HG03432 (cell line): ENCODE measurements at regions not wholly inside any gene's neighbourhood (a gene's known extent, or its start where the extent isn't known, plus 50 kb on each side); places are given as distances from the start of the nearest gene placed in this dataset.

ENCODE experiments used
- ATAC-seq: cut with Tn5 transposase; IDR thresholded peaks from one replicate; pipeline ENCODE4 v1.9.1; 2021; ENCODE audit warnings: mild to moderate bottlenecking, moderate library complexity; ENCODE audit not compliant: unreplicated experiment

DNA sequence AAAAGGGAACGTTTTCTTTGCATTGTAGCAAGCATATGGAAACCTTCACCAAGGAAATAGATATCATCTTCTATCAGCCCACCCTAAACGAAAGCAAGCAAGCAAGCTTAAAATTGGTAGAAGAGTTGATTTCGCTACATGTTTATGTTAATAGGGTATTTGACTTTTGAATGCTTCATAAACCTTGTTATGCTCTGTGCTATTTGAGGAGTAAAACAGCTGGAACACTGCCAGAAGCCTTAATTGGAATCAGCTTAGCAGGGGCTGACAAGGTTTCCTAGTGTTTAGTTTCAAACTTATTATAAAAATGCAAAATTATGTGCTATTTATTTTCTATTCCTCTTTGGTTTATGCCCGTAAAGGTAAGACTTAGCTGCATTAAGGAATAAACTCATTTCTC, 70.6 kb upstream of the LINC00305 start:
- no peak for ATAC-seq

DNA sequence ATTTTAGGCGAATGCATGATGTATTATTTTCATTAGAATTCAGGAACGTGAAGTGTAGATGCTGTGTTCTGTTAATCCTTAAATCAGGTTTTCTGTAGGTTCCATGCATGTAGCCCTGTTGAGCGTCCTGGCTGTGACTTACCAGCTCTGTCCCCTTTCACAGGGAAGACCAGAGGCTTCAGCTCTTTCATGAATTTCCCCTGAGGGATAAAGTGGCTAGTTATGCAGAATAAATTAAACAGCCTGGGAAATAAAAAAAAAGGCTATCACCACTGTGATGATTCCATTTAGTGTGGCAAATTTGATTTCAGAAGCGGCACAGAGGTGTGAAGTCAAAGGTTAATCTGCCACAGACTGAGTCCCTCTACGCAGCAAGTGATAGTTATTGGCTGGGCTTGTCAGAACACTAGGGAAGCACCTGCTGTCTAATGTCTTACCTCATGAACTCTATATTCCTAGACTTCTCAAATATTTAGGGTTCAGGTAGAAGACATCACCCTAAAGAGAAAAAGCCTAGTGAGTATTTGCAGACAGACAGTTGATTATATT, 61.6 kb upstream of the LINC00305 start:
- no peak for ATAC-seq

DNA sequence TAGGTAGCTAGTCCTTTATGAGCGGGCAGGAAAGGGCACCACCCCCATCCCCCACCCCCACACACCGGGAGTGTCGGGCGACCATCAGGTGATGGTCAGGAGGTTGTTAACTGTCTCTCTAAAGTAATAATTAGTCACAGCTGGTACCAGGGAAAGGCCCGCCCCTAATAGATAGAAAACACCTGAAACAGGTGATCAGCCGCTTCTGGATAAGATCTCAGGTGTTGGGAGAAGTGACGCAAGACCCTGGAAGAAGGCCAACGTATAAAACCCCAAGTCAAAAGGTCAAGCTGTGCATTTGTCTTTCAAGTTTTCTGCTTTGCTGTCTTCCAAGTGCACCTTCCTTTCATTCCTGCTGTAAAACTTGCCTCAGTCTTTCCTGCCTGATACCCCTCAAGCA, 59.6 kb upstream of the LINC00305 start:
- ATAC-seq, result no peak

- ATAC-seq, result no peak
Observed at GRCh38 chr18:64207820-64208219, 58.9 kb upstream of the LINC00305 start.

DNA sequence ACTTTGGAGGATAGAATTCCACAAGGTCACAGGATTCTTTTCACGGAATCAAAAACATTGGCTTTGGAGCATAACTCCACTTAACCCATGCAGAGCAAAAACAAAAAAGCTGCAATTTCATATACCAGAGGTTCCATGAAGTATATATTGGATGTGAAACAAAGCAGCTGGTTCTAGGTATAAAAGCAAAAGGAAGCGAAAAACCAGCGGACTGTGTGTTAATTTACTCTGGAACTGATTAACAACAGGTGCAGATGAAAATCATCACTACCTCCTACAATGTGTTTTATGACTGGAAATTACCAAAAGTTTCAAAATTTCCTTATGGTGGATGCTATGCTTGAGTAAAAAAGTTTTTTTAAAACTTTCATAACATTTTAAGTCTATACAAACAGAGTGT, 54.4 kb upstream of the LINC00305 start:
- no peak for ATAC-seq

DNA sequence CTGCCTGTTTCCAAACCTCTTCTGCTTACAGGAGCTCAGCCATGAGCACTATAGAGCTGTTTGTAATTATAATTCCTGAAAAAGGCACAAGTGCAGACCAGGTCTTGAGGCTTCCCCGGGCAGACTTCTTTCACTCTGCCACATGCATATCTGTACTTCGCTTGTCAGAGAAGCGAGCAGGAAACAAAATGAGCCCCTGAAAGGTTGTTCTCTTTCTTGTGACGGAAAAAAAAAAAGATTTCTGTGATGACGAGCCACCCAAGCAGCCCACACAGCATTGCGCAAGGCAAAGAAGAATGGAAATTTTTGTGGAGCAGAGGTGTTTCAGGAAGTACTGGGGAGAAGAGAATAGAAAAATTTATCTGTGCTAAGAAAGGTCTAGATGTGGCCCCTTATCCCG, 54.0 kb upstream of the LINC00305 start:
- ATAC-seq, result no peak

GRCh38 chr18:64202210-64202836, 53.4 kb upstream of the LINC00305 start:
- ATAC-seq, result peak; percentile 72

DNA sequence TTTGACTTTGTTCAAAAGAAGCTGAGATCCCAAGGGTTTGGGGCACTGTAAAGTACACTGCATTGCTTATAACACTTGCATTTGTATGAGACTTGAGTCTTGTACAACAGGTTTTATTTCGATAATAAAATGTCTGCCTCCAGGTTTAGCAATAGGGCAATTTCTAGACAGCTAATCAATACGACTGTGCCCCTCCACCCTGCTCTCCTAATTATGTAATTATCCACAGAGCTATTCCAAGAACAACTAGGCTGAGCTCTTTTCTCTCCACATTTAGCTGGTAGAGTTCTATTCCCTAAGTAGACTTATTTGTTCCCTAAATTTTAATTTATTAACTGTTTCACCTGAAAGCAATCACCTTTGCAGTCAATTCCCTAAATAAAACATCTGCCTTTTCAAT, 52.9 kb upstream of the LINC00305 start:
- ATAC-seq, result no peak

GRCh38 chr18:64199581-64199980, 50.7 kb upstream of the LINC00305 start:
- no peak for ATAC-seq
